ENCODE measurements at regions not wholly inside any gene's neighbourhood (a gene's known extent, or its start where the extent isn't known, plus 50 kb on each side); places are given as distances from the start of the nearest gene placed in this dataset.

- DNase-seq: no peak
These were observed 154.3 kb upstream of the VSTM2B start for GRCh38 chr19:29371251-29372090.

GRCh38 chr19:29372091-29372415 is 153.7 kb upstream of the VSTM2B start:
- DNase-seq: no peak

DNA sequence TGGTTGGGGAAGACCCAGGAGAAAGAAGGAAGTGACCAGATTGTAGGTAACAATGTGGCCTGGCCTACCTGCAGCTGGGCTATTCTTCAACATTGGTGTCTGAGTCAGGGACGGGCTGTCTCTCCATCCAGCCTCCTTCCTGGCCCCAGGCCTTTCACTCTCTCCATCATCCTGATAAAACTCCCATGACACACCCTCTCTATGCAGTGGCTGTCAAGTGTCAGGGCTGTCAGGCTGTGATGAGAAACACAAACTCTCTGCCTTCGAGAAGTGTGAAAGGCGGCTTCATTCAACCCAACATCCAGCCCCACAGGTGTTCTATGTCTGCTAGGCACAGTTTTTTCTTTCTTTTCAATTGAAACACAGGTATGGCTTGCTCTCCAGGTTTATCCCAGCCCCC is 153.3 kb upstream of the VSTM2B start:
- no peak for DNase-seq

GRCh38 chr19:29372921-29373797 is 152.6 kb upstream of the VSTM2B start:
- no peak for DNase-seq

DNA sequence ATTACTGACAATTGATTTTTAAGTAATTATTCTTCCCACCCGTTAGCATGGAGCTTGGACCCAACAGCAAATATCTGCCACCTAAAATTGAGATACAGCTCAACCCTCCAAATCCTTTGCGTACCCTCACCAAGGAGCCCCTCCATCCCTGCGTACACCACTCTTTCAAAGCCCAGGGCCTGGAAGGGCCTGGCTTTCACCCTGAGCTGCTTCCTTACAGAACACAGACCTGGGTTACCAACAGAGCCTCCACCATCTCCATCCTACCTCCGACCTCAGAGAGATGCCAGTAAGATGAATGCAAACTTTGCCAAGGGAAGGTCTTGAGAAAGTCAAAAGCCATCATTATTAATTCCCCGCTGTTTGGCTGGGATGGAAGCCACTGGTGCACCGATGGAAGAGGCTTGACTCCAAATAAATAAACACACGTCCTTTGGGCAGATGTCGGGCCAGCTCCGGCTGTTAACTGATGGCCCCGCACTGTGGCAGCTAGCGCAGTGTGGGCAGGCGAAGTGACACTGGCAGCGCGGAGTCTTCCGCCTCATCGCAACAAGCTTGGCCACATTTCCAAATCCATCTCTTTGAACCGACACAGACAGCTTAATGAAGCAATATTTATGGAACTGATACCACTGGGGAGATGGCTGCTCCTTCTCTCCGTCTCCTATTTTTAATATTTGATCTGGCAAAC is 150.2 kb upstream of the VSTM2B start:
- no peak for DNase-seq

GRCh38 chr19:29376855-29377354 is 148.9 kb upstream of the VSTM2B start:
- no peak for DNase-seq

GRCh38 chr19:29378126-29378525 is 147.7 kb upstream of the VSTM2B start:
- no peak for DNase-seq

DNA sequence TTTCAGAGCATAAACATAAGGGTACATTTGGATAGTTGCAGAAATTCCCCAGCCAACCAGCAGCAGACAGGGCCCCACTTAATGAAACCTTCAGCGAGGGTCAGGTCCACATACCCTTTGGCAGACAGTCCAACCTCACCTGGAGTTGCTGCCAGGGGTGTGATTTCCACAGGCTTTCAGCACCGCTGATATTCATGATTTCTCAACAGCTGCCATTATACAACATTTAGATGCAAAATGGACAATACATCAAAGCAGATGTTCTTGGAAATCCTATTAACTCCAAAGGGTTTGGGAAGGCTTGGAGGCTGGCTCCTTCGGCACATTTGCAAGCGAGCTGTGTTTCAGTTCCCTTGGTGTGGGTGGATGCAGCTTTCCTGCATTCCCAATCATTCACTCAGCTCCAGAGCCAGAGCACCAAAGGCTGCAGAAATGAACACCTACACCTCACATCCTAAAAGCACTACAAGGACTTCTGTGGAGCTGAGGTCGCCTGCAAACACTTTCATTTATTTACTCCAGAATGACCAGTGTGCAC is 147.2 kb upstream of the VSTM2B start:
- peak in 2 of 58 donors; percentile 1 to 48 for DNase-seq

GRCh38 chr19:29379257-29380021 is 146.4 kb upstream of the VSTM2B start:
- DNase-seq: no peak

DNA sequence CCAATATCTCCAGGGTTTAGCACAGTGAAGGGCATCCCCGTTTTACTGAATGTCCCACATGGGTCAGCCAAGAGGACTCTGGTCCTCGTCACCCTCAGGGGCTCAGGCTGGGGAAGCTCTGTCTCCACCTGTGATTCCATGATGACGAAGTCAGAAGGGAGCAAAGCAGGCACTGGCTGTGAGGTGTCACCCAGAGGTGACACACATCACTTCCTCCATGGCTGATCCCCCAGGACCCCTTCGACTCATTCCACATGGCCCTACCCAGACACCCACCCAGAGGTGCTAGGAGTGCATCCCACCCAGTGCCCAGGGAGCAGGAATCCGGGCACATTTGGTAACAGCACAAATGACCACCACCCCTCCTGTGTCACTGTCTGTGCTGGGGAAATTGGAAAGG is 145.2 kb upstream of the VSTM2B start:
- no peak for DNase-seq

- DNase-seq: no peak
These were observed 144.2 kb upstream of the VSTM2B start for GRCh38 chr19:29381353-29382203.

- no peak for DNase-seq
These were observed 142.1 kb upstream of the VSTM2B start for GRCh38 chr19:29383696-29384095.

GRCh38 chr19:29384656-29385055 is 141.1 kb upstream of the VSTM2B start:
- no peak for DNase-seq

DNA sequence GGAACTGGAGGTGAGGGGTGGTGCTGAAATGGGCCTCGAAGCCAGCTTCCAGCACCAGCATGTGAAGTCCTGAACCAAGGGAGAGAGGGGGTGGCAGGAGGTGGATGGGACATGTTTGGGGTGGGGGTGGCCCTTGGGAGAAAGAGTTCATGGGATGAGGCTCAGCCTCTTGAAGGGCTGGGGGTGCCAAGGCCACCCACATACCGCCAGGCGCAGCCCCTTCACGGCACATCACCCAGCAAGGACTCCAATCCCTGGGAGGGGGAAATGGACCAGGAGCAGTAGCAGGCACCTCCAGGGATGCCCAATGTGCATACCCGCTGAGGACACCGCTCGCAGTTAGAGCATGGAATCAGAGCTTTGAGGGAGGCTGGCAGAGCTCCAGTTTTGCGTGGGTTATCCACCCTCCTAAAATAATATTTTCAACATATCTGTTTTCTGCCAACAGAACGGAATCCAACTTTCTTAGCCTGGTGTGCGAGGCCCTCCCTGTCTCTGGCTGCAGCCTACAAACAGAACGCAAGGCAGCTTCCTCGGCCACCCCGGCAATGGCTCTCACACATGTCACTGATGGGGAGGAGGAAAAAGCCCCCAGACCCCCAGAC is 140.5 kb upstream of the VSTM2B start:
- peak in 20 of 58 donors; percentile 8 to 58 (median 28) for DNase-seq

DNA sequence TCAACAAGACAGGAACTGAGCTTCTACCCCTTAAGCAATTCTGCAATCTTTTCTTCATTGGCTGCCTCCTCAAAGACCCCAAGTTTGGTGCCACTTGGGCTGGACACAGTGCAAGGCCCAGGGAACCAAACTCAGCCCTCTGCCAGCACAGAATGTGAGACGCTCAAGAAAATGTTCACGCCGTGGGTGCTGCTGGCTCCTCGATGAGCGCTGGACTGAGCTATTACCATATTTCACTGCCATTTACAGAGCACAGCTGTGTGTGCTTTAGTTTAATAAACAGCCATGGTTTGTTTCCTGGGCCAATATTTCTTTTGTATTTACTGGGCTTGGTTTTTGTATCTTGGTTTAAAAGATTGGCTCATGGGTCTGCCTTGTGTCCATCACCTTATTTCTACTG is 138.8 kb upstream of the VSTM2B start:
- no peak for DNase-seq

- DNase-seq: no peak
These were observed 138.2 kb upstream of the VSTM2B start for GRCh38 chr19:29387586-29387985.

DNA sequence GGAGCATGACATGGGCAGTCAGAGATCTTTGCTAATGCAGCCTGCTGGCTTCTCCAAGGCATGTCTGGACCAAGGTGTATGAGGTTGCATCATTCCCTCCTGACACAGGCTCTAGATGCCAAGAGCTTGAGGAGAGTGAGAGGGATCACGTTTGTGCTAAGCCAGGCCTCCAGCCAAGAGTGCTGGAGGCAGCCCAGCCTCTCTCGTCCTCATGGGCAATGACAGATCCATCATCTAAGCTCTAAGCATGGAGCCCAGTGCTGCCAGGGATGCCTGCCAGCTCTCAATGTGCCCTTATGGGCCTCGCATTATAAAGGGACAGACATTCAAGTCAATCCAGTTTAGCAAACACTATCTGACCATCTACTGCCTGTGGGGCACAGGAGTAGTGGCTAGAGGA is 136.3 kb upstream of the VSTM2B start:
- no peak for DNase-seq

DNA sequence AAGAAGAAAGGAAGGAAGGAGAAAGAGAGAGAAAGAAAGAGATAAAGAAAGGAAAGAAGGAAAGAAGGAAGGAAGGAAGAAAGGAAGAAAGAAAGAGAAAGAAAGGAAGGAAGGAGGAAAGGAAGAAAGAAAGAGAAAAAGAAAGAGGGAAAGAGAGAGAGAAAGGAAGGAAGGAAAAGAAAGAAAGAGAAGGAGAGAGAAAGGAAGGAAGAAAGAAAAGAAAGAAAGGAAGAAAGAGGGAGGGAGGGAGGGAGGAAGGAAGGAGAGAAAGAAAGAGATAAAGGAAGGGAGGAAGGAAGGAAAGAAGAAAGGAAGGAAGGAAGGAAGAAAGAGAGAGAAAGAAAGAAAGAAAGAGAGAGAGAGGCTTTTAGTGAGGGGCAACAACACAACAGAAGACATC is 135.1 kb upstream of the VSTM2B start:
- DNase-seq: no peak

- no peak for DNase-seq
These were observed 131.8 kb upstream of the VSTM2B start for GRCh38 chr19:29393915-29394460.

Measured in anterior cingulate cortex (tissue), 58 donors.